B cell (primary cell): ENCODE measurements at regions not wholly inside any gene's neighbourhood (a gene's known extent, or its start where the extent isn't known, plus 50 kb on each side); places are given as distances from the start of the nearest gene placed in this dataset.

Source experiments
- ATAC-seq: fragments of 200-7000 bp; cut with Tn5 transposase; one replicate; pipeline ENCODE4 v1.10.0; 2021; ENCODE audit warnings: low read depth, mild to moderate bottlenecking, moderate number of reproducible peaks, moderate library complexity
- CTCF ChIA-PET: fragments of 350-600 bp; sonication (Branson Sonifier 250); formaldehyde crosslinking; loops from one replicate; lab custom pipeline; 2021; ENCODE audit warnings: antibody characterized with exemption, inconsistent platforms; lab: Charles Lee
- POLR2A ChIA-PET: fragments of 350-600 bp; sonication (Branson Sonifier 250); formaldehyde crosslinking; loops from one replicate; lab custom pipeline; 2021; ENCODE audit warnings: antibody characterized with exemption; lab: Charles Lee
- DNase-seq: peaks from one replicate; pipeline ENCODE4 v3.0.0; 2013
- H2AFZ ChIP-seq: 2 replicates; pipeline ENCODE4 v1.6.1; 2012; ENCODE audit warnings: mild to moderate bottlenecking, low read depth, low read length; ENCODE audit not compliant: insufficient read depth, poor library complexity, severe bottlenecking
- H3K27ac ChIP-seq, 2 donors: 1 replicate in 1 of 2; 2 replicates in 1 of 2; pipeline ENCODE4 v1.5.1; 2012 to 2013; ENCODE audit warnings: low read length in 2 of 2, mild to moderate bottlenecking in 2 of 2, moderate library complexity in 1 of 2
- H3K27me3 ChIP-seq, 4 experiments: fragments of 200-600 bp in 1 of 4; sonication (generic) in 1 of 4; replicated peaks in 1 of 4; 1 replicate in 2 of 4; 2 replicates in 2 of 4; pipeline versions ENCODE4 v1.6.1 to v1.7.0; 2013 to 2016; ENCODE audit warnings: low read length in 3 of 4, mild to moderate bottlenecking in 2 of 4, mixed read lengths in 1 of 4, moderate library complexity in 1 of 4; ENCODE audit not compliant: insufficient read depth in 4 of 4, control insufficient read depth in 3 of 4; ENCODE audit errors: control extremely low read depth in 1 of 4
- H3K36me3 ChIP-seq, 2 experiments: replicated peaks in 1 of 2; 1 replicate in 1 of 2; 2 replicates in 1 of 2; pipeline versions ENCODE4 v1.6.1 to v1.7.1; 2013; ENCODE audit warnings: low read length in 1 of 2; ENCODE audit not compliant: insufficient read depth in 2 of 2, control insufficient read depth in 1 of 2; ENCODE audit errors: control extremely low read depth in 1 of 2, extremely low read depth in 1 of 2
- H3K4me1 ChIP-seq, 2 donors: fragments of 200-600 bp in 1 of 2; sonication (generic) in 1 of 2; 1 replicate in 1 of 2; 2 replicates in 1 of 2; pipeline versions ENCODE4 v1.5.1 to v1.6.1; 2013 to 2017; ENCODE audit warnings: low read length in 2 of 2; ENCODE audit not compliant: control insufficient read depth in 2 of 2, insufficient read depth in 2 of 2
- H3K4me2 ChIP-seq: replicated peaks from 2 replicates; pipeline ENCODE3; 2012; ENCODE audit warnings: mild to moderate bottlenecking, low read depth, low read length; ENCODE audit not compliant: poor library complexity, severe bottlenecking
- H3K4me3 ChIP-seq, 5 experiments: fragments of 200-600 bp in 1 of 5; sonication (generic) in 1 of 5; 1 replicate in 3 of 5; 2 replicates in 2 of 5; pipeline versions ENCODE4 v1.5.1 to v1.7.0; 2011 to 2016; ENCODE audit warnings: low read length in 4 of 5, mild to moderate bottlenecking in 4 of 5, low read depth in 2 of 5, control low read depth in 1 of 5, moderate library complexity in 1 of 5; ENCODE audit not compliant: insufficient read depth in 1 of 5; ENCODE audit errors: control extremely low read depth in 1 of 5, extremely low read depth in 1 of 5
- H3K79me2 ChIP-seq: fragments of 200-600 bp; sonication (generic); one replicate; pipeline ENCODE4 v1.6.0; 2016; ENCODE audit warnings: low read length; ENCODE audit not compliant: control insufficient read depth, insufficient read depth
- H3K9ac ChIP-seq: fragments of 200-600 bp; sonication (generic); 2 replicates; pipeline ENCODE4 v1.6.1; 2017; ENCODE audit warnings: mild to moderate bottlenecking, low read length, moderate library complexity
- H3K9me3 ChIP-seq, 3 donors: one replicate each; pipeline versions ENCODE4 v1.6.1 to v1.7.1; 2013; ENCODE audit warnings: low read length in 2 of 3; ENCODE audit not compliant: control insufficient read depth in 2 of 3, insufficient read depth in 1 of 3; ENCODE audit errors: control extremely low read depth in 1 of 3
- H4K20me1 ChIP-seq: 2 replicates; pipeline ENCODE4 v1.6.0; 2012; ENCODE audit warnings: mild to moderate bottlenecking, low read length; ENCODE audit not compliant: insufficient read depth, control insufficient read depth, poor library complexity, severe bottlenecking
- H3K27ac Mint-ChIP-seq: one replicate; pipeline ENCODE4 v1.8.0; 2021; ENCODE audit warnings: mixed read lengths
- H3K27me3 Mint-ChIP-seq: one replicate; pipeline ENCODE4 v1.8.0; 2021; ENCODE audit warnings: mixed read lengths
- H3K4me1 Mint-ChIP-seq: one replicate; pipeline ENCODE4 v1.8.0; 2021; ENCODE audit warnings: mixed read lengths
- H3K4me3 Mint-ChIP-seq: one replicate; pipeline ENCODE4 v1.8.0; 2021; ENCODE audit warnings: mixed read lengths
- H3K9me3 Mint-ChIP-seq: one replicate; pipeline ENCODE4 v1.8.0; 2022; ENCODE audit warnings: mixed read lengths; ENCODE audit not compliant: insufficient read depth
- CTCF ChIP-seq: fragments of 200-600 bp; IDR thresholded peaks from one replicate; pipeline ENCODE4 v1.8.0; 2022; ENCODE audit warnings: antibody characterized with exemption, mild to moderate bottlenecking
- EZH2 ChIP-seq: IDR thresholded peaks from 2 replicates; pipeline ENCODE4 v1.6.1; 2012; ENCODE audit warnings: borderline replicate concordance, low read depth, mild to moderate bottlenecking, moderate library complexity, low read length; ENCODE audit not compliant: insufficient read depth, poor library complexity, severe bottlenecking
- WGBS: methylation state at CpG from one replicate; pipeline ENCODE4 v1.1.5; 2013; ENCODE audit warnings: missing lambda C conversion rate; ENCODE audit not compliant: insufficient coverage; 5-methylcytosine and 5-hydroxymethylcytosine counted together
- intact Hi-C: fragments of 100-400 bp; cut with micrococcal nuclease; formaldehyde crosslinking; loops from one replicate; pipeline ENCODE4 v1.10.0; 2022

GRCh38 chr6:113565306-113565705 lies 291.8 kb upstream of the MARCKS start:
- H3K27ac ChIP-seq, result no peak overlapping the region
- DNase-seq (no peak), ATAC-seq (no peak)
- ChIA-PET CTCF (no interaction called here), POLR2A (no interaction called here)
- no peaks in the 10 kb centered on the region for H4K20me1 ChIP-seq
- no peaks in the 10 kb centered on the region for H3K27me3 ChIP-seq
- H2AFZ ChIP-seq, result peak overlapping the region; percentile 39
- H3K4me2 ChIP-seq, result peak overlapping the region; percentile 51
- no peak overlapping the region for H3K4me3 ChIP-seq
- Mint-ChIP-seq H3K9me3 (no peaks in the 10 kb centered on the region), H3K27ac (no peak overlapping the region), H3K4me3 (peak overlapping the region; percentile 77), H3K4me1 (peaks cover 24% of the 10 kb centered on the region), H3K27me3 (no peaks in the 10 kb centered on the region)
- peaks cover 3 to 11% of the 10 kb centered on the region in 2 donors for H3K4me1 ChIP-seq
- intact Hi-C loops, result no loop called here
- no peaks in the 10 kb centered on the region for H3K36me3 ChIP-seq
- peaks cover 0 to 5% (median 0%) of the 10 kb centered on the region in 3 donors for H3K9me3 ChIP-seq
- WGBS, result 88% methylated on average over 5 of the region's 10 CpGs
- TF ChIP-seq CTCF (no peak), EZH2 (no peak)
- H3K9ac ChIP-seq, result no peak overlapping the region
- no peaks in the 10 kb centered on the region for H3K79me2 ChIP-seq

GRCh38 chr6:113570161-113570560 lies 287.0 kb upstream of the MARCKS start:
- no peak overlapping the region for H3K4me2 ChIP-seq
- no peak overlapping the region for H3K27ac ChIP-seq
- Mint-ChIP-seq H3K4me3 (no peak overlapping the region), H3K27me3 (peaks cover 3% of the 10 kb centered on the region), H3K27ac (no peak overlapping the region), H3K9me3 (no peaks in the 10 kb centered on the region), H3K4me1 (peaks cover 9% of the 10 kb centered on the region)
- no peak overlapping the region for H2AFZ ChIP-seq
- intact Hi-C loops, result no loop called here
- no peaks in the 10 kb centered on the region for H3K36me3 ChIP-seq
- no peaks in the 10 kb centered on the region for H4K20me1 ChIP-seq
- H3K79me2 ChIP-seq, result no peaks in the 10 kb centered on the region
- no peak overlapping the region for H3K9ac ChIP-seq
- no peaks in the 10 kb centered on the region for H3K27me3 ChIP-seq
- H3K4me1 ChIP-seq, result peaks cover 2 to 3% of the 10 kb centered on the region in 2 donors
- DNase-seq (no peak), ATAC-seq (no peak)
- ChIA-PET CTCF (no interaction called here), POLR2A (no interaction called here)
- no peak overlapping the region for H3K4me3 ChIP-seq
- H3K9me3 ChIP-seq, result no peaks in the 10 kb centered on the region
- no peak for TF ChIP-seq CTCF
- no peak for TF ChIP-seq EZH2
